GM18873 (cell line): ENCODE measurements at regions not wholly inside any gene's neighbourhood (a gene's known extent, or its start where the extent isn't known, plus 50 kb on each side); places are given as distances from the start of the nearest gene placed in this dataset.

Source experiments
- ATAC-seq: cut with Tn5 transposase; IDR thresholded peaks from one replicate; pipeline ENCODE4 v1.9.1; 2021; ENCODE audit warnings: mild to moderate bottlenecking, moderate library complexity, moderate number of reproducible peaks; ENCODE audit not compliant: unreplicated experiment, low FRiP score

- ATAC-seq = no peak
These were observed 114.8 kb downstream of the TBXT start for GRCh38 chr6:166052837-166053236.

GRCh38 chr6:166050559-166050958 is 117.1 kb downstream of the TBXT start:
- ATAC-seq = no peak

GRCh38 chr6:166046982-166047381 is 120.7 kb downstream of the TBXT start:
- no peak for ATAC-seq

GRCh38 chr6:166046226-166046625 is 121.4 kb downstream of the TBXT start:
- no peak for ATAC-seq

- ATAC-seq = no peak
These were observed 121.8 kb downstream of the TBXT start for GRCh38 chr6:166045860-166046200.

GRCh38 chr6:166045173-166045859 is 122.3 kb downstream of the TBXT start:
- ATAC-seq = no peak

GRCh38 chr6:166041277-166041676 is 126.4 kb downstream of the TBXT start:
- no peak for ATAC-seq

- ATAC-seq = no peak
These were observed 127.4 kb downstream of the TBXT start for GRCh38 chr6:166040292-166040691.

- ATAC-seq = no peak
These were observed 131.1 kb downstream of the TBXT start for GRCh38 chr6:166036316-166037095.

GRCh38 chr6:166032366-166033200 is 135.1 kb downstream of the TBXT start:
- ATAC-seq = no peak

GRCh38 chr6:166031275-166031674 is 136.4 kb downstream of the TBXT start:
- ATAC-seq = no peak

- ATAC-seq = no peak
These were observed 138.1 kb downstream of the TBXT start for GRCh38 chr6:166029506-166029905.

- ATAC-seq = no peak
These were observed 139.9 kb downstream of the TBXT start for GRCh38 chr6:166027761-166028160.

GRCh38 chr6:166026586-166027126 is 141.0 kb downstream of the TBXT start:
- no peak for ATAC-seq

- no peak for ATAC-seq
These were observed 142.3 kb downstream of the TBXT start for GRCh38 chr6:166025149-166025898.

GRCh38 chr6:166024252-166024651 is 143.4 kb downstream of the TBXT start:
- ATAC-seq = no peak

- no peak for ATAC-seq
These were observed 144.2 kb downstream of the TBXT start for GRCh38 chr6:166023273-166023989.

- ATAC-seq = no peak
These were observed 146.2 kb downstream of the TBXT start for GRCh38 chr6:166021429-166021828.

- ATAC-seq = no peak
These were observed 148.4 kb downstream of the TBXT start for GRCh38 chr6:166019214-166019613.
